ENCODE measurements at regions not wholly inside any gene's neighbourhood (a gene's known extent, or its start where the extent isn't known, plus 50 kb on each side); places are given as distances from the start of the nearest gene placed in this dataset.

- DNase-seq (ENCODE audit: low read depth in 1 of 2, low spot score in 1 of 2): no peak
- in situ Hi-C loops (cut with HindIII; ENCODE audit: low pct_unique_long_range_greater_than_20kb, low sequenced_read_pairs): no loop called here
- no peak for TF ChIP-seq JUND (IDR thresholded peaks at IDR 0.05; ENCODE audit: low read depth)
Measured at GRCh38 chr9:580652-581342, 260.7 kb upstream of the DMRT1 start.

- no peak for TF ChIP-seq JUND (IDR thresholded peaks at IDR 0.05; ENCODE audit: low read depth)
- in situ Hi-C loops (cut with HindIII; ENCODE audit: low pct_unique_long_range_greater_than_20kb, low sequenced_read_pairs): no loop called here
- peak; percentile 22 to 49 for DNase-seq (ENCODE audit: low read depth in 1 of 2, low spot score in 1 of 2)
Measured at GRCh38 chr9:581673-582497, 259.6 kb upstream of the DMRT1 start.

- no peak for DNase-seq (ENCODE audit: low read depth in 1 of 2, low spot score in 1 of 2)
- no peak for TF ChIP-seq JUND (IDR thresholded peaks at IDR 0.05; ENCODE audit: low read depth)
- in situ Hi-C loops (cut with HindIII; ENCODE audit: low pct_unique_long_range_greater_than_20kb, low sequenced_read_pairs): no loop called here
Measured at GRCh38 chr9:582775-583174, 258.7 kb upstream of the DMRT1 start.

GRCh38 chr9:587527-587926 is 254.0 kb upstream of the DMRT1 start:
- in situ Hi-C loops (cut with HindIII; ENCODE audit: low pct_unique_long_range_greater_than_20kb, low sequenced_read_pairs): no loop called here
- no peak for TF ChIP-seq JUND (IDR thresholded peaks at IDR 0.05; ENCODE audit: low read depth)
- DNase-seq (ENCODE audit: low read depth in 1 of 2, low spot score in 1 of 2): no peak

- DNase-seq (ENCODE audit: low read depth in 1 of 2, low spot score in 1 of 2): no peak
- in situ Hi-C loops (cut with HindIII; ENCODE audit: low pct_unique_long_range_greater_than_20kb, low sequenced_read_pairs): no loop called here
- no peak for TF ChIP-seq JUND (IDR thresholded peaks at IDR 0.05; ENCODE audit: low read depth)
Measured at GRCh38 chr9:588981-589380, 252.5 kb upstream of the DMRT1 start.

- no peak for DNase-seq (ENCODE audit: low read depth in 1 of 2, low spot score in 1 of 2)
- TF ChIP-seq JUND (IDR thresholded peaks at IDR 0.05; ENCODE audit: low read depth): no peak
- in situ Hi-C loops (cut with HindIII; ENCODE audit: low pct_unique_long_range_greater_than_20kb, low sequenced_read_pairs): no loop called here
Measured at GRCh38 chr9:589723-590122, 251.8 kb upstream of the DMRT1 start.

- DNase-seq (ENCODE audit: low read depth in 1 of 2, low spot score in 1 of 2): no peak
- in situ Hi-C loops (cut with HindIII; ENCODE audit: low pct_unique_long_range_greater_than_20kb, low sequenced_read_pairs): no loop called here
- TF ChIP-seq JUND (IDR thresholded peaks at IDR 0.05; ENCODE audit: low read depth): no peak
Measured at GRCh38 chr9:591292-591691, 250.2 kb upstream of the DMRT1 start.

GRCh38 chr9:592225-592624 is 249.3 kb upstream of the DMRT1 start:
- 0 out of 2 replicates have a peak, but pooled peaks have one; percentile 11 for TF ChIP-seq JUND (IDR thresholded peaks at IDR 0.05; ENCODE audit: low read depth)
- DNase-seq (ENCODE audit: low read depth in 1 of 2, low spot score in 1 of 2): peak in 1 of 2 experiments; percentile 33
- in situ Hi-C loops (cut with HindIII; ENCODE audit: low pct_unique_long_range_greater_than_20kb, low sequenced_read_pairs): no loop called here

- no peak for DNase-seq (ENCODE audit: low read depth in 1 of 2, low spot score in 1 of 2)
- in situ Hi-C loops (cut with HindIII; ENCODE audit: low pct_unique_long_range_greater_than_20kb, low sequenced_read_pairs): no loop called here
- TF ChIP-seq JUND (IDR thresholded peaks at IDR 0.05; ENCODE audit: low read depth): no peak
Measured at GRCh38 chr9:592733-593132, 248.8 kb upstream of the DMRT1 start.

- in situ Hi-C loops (cut with HindIII; ENCODE audit: low pct_unique_long_range_greater_than_20kb, low sequenced_read_pairs): no loop called here
- no peak for DNase-seq (ENCODE audit: low read depth in 1 of 2, low spot score in 1 of 2)
- no peak for TF ChIP-seq JUND (IDR thresholded peaks at IDR 0.05; ENCODE audit: low read depth)
Measured at GRCh38 chr9:593809-594208, 247.7 kb upstream of the DMRT1 start.

GRCh38 chr9:596703-597102 is 244.8 kb upstream of the DMRT1 start:
- no peak for DNase-seq (ENCODE audit: low read depth in 1 of 2, low spot score in 1 of 2)
- in situ Hi-C loops (cut with HindIII; ENCODE audit: low pct_unique_long_range_greater_than_20kb, low sequenced_read_pairs): no loop called here
- no peak for TF ChIP-seq JUND (IDR thresholded peaks at IDR 0.05; ENCODE audit: low read depth)

- DNase-seq (ENCODE audit: low read depth in 1 of 2, low spot score in 1 of 2): no peak
- no peak for TF ChIP-seq JUND (IDR thresholded peaks at IDR 0.05; ENCODE audit: low read depth)
- in situ Hi-C loops (cut with HindIII; ENCODE audit: low pct_unique_long_range_greater_than_20kb, low sequenced_read_pairs): no loop called here
Measured at GRCh38 chr9:600006-600405, 241.5 kb upstream of the DMRT1 start.

GRCh38 chr9:602716-603115 is 238.8 kb upstream of the DMRT1 start:
- in situ Hi-C loops (cut with HindIII; ENCODE audit: low pct_unique_long_range_greater_than_20kb, low sequenced_read_pairs): no loop called here
- no peak for TF ChIP-seq JUND (IDR thresholded peaks at IDR 0.05; ENCODE audit: low read depth)
- DNase-seq (ENCODE audit: low read depth in 1 of 2, low spot score in 1 of 2): no peak
